Fibroblast of the aortic adventitia (primary cell): ENCODE measurements at regions not wholly inside any gene's neighbourhood (a gene's known extent, or its start where the extent isn't known, plus 50 kb on each side); places are given as distances from the start of the nearest gene placed in this dataset.
"Not testable (repeated sequence)": the region's sequence is repeated elsewhere in the genome, so short reads cannot be mapped to it uniquely, and the experiment has no call there.

Experiments
- DNase-seq: peaks from one replicate; pipeline ENCODE4 v3.0.0-alpha.2; 2010; ENCODE audit warnings: low read depth
- H3K4me3 ChIP-seq: 2 replicates; pipeline ENCODE4 v1.5.1; 2011; ENCODE audit warnings: low read depth, mild to moderate bottlenecking, control low read depth, low read length, moderate library complexity
- CTCF ChIP-seq: IDR thresholded peaks from 2 replicates; pipeline ENCODE4 v1.5.1; 2011; ENCODE audit warnings: mild to moderate bottlenecking, low read length, control low read depth, inconsistent platforms; ENCODE audit not compliant: insufficient read depth

- no peak for DNase-seq
- H3K4me3 ChIP-seq = no peak overlapping the region
- no peak for TF ChIP-seq CTCF
Observed at GRCh38 chr18:40259115-40259835, 1695.8 kb upstream of the PIK3C3 start.

DNA sequence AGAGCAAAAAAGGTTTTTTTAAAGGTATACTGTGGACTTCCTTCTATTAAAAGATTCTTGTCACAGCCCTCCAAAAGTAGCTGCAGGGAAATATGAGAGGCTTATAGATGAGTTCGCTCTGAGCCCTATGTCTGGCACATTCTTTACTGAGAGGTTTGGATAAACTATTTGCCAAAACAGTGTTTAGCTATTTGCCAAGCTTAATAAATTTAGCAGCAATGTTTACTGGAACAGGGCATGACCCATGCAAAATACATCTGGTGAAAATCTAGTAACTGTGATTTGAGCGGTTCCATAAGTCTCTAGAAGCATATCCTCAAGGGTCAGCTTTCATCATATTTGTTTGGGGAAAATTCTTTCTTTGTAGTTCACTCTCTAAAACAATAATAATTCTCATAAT lies 1696.7 kb upstream of the PIK3C3 start:
- no peak for TF ChIP-seq CTCF
- no peak for DNase-seq
- H3K4me3 ChIP-seq = no peak overlapping the region

GRCh38 chr18:40250236-40250635 lies 1704.8 kb upstream of the PIK3C3 start:
- H3K4me3 ChIP-seq = no peak overlapping the region
- TF ChIP-seq CTCF = no peak
- DNase-seq = no peak

GRCh38 chr18:40249390-40250080 lies 1705.5 kb upstream of the PIK3C3 start:
- no peak overlapping the region for H3K4me3 ChIP-seq
- no peak for TF ChIP-seq CTCF
- DNase-seq = no peak

DNA sequence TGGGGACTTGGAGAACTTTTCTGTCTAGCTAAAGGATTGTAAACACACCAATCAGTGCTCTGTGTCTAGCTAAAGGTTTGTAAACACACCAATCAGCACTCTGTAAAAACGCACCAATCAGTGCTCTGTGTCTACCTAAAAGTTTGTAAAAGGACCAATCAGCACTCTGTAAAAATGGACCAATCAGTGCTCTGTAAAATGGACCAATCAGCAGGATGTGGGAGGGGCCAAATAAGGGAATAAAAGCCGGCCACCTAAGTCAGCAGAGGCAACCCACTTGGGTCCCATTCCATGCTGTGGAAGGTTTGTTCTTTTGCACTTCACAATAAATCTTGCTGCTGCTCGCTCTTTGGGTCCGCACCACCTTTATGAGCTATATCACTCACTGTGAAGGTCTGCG lies 1709.4 kb upstream of the PIK3C3 start:
- not testable (repeated sequence) for DNase-seq, H3K4me3 ChIP-seq

- no peak overlapping the region for H3K4me3 ChIP-seq
- DNase-seq = no peak
- no peak for TF ChIP-seq CTCF
Observed at GRCh38 chr18:40243607-40244006, 1711.4 kb upstream of the PIK3C3 start.

DNA sequence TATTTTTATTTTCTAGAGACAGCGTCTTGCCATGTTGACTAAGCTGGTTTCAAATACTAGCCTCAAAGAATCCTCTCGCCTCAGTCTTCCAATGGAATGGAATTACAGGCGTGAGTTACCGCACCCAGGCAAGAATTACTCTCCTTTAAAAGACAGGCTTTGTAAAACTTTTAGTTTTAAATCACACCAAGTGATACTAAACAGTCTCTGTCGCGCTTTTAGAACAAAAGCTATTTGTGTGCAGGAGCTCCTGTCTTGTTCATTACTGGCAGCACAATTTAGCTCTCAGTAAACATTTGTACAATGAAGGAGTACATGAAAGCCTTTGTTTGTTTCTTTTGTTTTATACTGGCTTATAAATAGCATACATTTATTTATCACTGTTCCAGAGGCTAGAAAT lies 1719.2 kb upstream of the PIK3C3 start:
- TF ChIP-seq CTCF = no peak
- no peak overlapping the region for H3K4me3 ChIP-seq
- DNase-seq = no peak
